ENCODE measurements at regions not wholly inside any gene's neighbourhood (a gene's known extent, or its start where the extent isn't known, plus 50 kb on each side); places are given as distances from the start of the nearest gene placed in this dataset.

DNA sequence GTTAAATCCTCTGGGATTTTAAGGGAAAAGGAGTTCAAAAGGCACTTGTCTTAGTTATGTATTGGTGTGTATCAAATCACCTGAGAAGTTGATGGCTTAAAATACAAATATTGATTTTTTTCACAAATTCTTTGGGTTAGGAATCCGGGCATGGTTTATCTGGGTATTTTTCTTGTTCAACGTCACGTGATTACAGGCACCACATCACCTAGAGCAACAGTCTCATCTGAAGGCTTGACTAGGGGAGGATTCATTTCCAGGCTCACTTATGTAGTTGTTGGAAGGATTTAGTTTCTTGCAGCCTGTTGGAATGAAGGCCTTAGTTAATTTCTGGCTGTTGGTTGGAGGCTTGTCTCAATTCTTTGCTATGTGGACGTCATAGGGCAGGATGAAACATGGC, 326.1 kb downstream of the STIM2 start:
- no peak overlapping the region for H3K9ac ChIP-seq (ENCODE audit: low read depth, low read length)
- no peak overlapping the region for H3K27ac ChIP-seq (ENCODE audit: low read length)
- no peaks in the 10 kb centered on the region for H3K36me3 ChIP-seq (ENCODE audit: insufficient read depth, low read depth, low read length)
- H3K4me3 ChIP-seq (ENCODE audit: low read length), result no peak overlapping the region
- H3K9me3 ChIP-seq (ENCODE audit: insufficient read depth, low read depth, low read length), result no peaks in the 10 kb centered on the region
- H3K27me3 ChIP-seq (ENCODE audit: insufficient read depth, low read length), result no peaks in the 10 kb centered on the region
- no peaks in the 10 kb centered on the region for H3K4me1 ChIP-seq (ENCODE audit: insufficient read depth, low read length)

DNA sequence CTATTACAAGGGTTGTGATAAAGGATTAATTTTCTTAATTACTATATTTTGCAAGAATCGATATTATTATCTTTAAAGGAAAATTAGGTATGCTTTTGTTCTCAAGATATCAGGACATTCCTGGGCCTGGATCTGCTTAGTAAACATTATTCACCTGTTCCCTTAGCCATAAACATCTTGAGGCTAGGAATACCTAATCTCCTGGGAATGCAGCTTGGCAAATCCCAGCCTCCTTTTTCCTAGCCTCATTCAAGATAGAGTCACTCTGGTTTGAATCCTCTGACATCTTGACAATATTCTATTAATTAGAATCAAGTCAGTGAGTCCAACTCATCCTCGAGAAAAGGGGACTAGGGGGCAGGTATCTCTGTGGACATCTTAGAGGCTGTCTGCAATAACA, 327.1 kb downstream of the STIM2 start:
- Histone ChIP-seq H3K36me3 (ENCODE audit: insufficient read depth, low read depth, low read length) (no peaks in the 10 kb centered on the region), H3K4me1 (ENCODE audit: insufficient read depth, low read length) (no peaks in the 10 kb centered on the region), H3K27me3 (ENCODE audit: insufficient read depth, low read length) (no peaks in the 10 kb centered on the region), H3K4me3 (ENCODE audit: low read length) (no peak overlapping the region), H3K9me3 (ENCODE audit: insufficient read depth, low read depth, low read length) (no peaks in the 10 kb centered on the region), H3K9ac (ENCODE audit: low read depth, low read length) (no peak overlapping the region), H3K27ac (ENCODE audit: low read length) (no peak overlapping the region)

DNA sequence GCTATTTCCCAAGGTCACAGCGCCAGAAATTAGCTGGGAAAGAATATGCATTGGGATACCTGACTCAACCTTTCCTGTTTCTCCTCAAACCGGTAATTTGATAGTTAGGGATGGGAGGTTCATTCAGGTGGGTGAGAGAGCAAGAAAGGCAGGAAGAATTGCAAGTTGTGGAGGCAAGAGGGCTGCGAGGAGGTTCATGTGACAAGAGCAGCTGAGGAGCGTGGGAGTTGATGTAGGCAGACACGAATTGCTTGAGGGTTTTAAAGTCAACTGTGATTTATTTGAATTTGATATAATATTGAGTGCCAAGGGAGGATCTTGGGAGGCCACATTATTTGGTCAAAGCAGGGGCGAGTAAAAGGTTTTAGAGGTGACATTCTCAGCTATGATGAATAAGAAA, 329.0 kb downstream of the STIM2 start:
- H3K27me3 ChIP-seq (ENCODE audit: insufficient read depth, low read length), result no peaks in the 10 kb centered on the region
- H3K4me3 ChIP-seq (ENCODE audit: low read length), result no peak overlapping the region
- H3K4me1 ChIP-seq (ENCODE audit: insufficient read depth, low read length), result no peaks in the 10 kb centered on the region
- no peak overlapping the region for H3K27ac ChIP-seq (ENCODE audit: low read length)
- no peak overlapping the region for H3K9ac ChIP-seq (ENCODE audit: low read depth, low read length)
- H3K36me3 ChIP-seq (ENCODE audit: insufficient read depth, low read depth, low read length), result no peaks in the 10 kb centered on the region
- no peaks in the 10 kb centered on the region for H3K9me3 ChIP-seq (ENCODE audit: insufficient read depth, low read depth, low read length)

DNA sequence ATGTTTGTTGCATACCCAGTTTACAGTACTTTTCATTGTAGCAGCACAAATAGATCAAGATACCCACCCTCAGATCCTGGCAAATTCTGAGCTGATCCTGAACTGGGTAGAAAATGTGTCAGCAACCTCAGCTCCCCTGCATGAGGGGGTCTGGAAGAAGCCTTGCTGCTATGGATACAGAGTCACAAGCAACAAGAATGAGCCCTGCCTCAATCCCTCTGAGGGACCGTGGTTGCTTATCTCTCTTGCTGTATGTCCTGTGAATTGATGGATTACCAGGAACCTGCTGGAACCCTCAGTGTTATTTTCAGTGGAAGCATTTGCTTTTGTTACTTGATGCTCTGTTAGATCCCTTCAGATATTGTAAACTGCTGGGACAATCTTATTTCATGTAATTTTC, 331.0 kb downstream of the STIM2 start:
- Histone ChIP-seq H3K27me3 (ENCODE audit: insufficient read depth, low read length) (no peaks in the 10 kb centered on the region), H3K9me3 (ENCODE audit: insufficient read depth, low read depth, low read length) (no peaks in the 10 kb centered on the region), H3K9ac (ENCODE audit: low read depth, low read length) (no peak overlapping the region), H3K36me3 (ENCODE audit: insufficient read depth, low read depth, low read length) (no peaks in the 10 kb centered on the region), H3K4me1 (ENCODE audit: insufficient read depth, low read length) (no peaks in the 10 kb centered on the region), H3K4me3 (ENCODE audit: low read length) (no peak overlapping the region), H3K27ac (ENCODE audit: low read length) (no peak overlapping the region)

DNA sequence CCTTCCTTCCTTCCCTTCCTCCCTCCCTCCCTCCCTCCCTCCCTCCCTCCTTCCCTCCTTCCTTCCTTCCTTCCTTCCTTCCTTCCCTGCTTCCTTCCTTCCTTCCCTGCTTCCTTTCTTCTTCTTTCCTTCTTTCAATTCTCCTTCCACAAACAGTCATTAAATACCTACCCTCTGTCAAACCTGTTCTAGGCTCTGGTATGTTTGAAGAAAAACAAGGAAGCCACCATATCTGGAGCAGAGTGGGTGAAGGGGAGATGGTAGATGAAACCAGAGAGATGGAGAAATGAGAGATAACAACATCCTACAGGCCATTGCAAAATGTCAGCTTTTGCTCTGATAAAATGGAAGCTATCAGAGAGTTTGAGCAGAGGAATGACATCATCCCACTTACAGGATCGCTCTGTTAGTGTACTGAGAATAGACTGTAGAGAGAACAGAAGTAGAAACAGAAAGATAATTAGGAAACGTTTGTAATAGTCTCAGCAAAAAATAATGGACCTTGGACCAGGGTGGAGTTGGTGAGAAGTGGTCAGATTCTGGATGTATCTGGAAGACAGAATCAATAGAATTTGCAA, 334.0 kb downstream of the STIM2 start:
- no peak overlapping the region for H3K9ac ChIP-seq (ENCODE audit: low read depth, low read length)
- no peaks in the 10 kb centered on the region for H3K4me1 ChIP-seq (ENCODE audit: insufficient read depth, low read length)
- H3K27me3 ChIP-seq (ENCODE audit: insufficient read depth, low read length), result no peaks in the 10 kb centered on the region
- H3K36me3 ChIP-seq (ENCODE audit: insufficient read depth, low read depth, low read length), result no peaks in the 10 kb centered on the region
- no peak overlapping the region for H3K4me3 ChIP-seq (ENCODE audit: low read length)
- H3K9me3 ChIP-seq (ENCODE audit: insufficient read depth, low read depth, low read length), result no peaks in the 10 kb centered on the region
- H3K27ac ChIP-seq (ENCODE audit: low read length), result no peak overlapping the region

DNA sequence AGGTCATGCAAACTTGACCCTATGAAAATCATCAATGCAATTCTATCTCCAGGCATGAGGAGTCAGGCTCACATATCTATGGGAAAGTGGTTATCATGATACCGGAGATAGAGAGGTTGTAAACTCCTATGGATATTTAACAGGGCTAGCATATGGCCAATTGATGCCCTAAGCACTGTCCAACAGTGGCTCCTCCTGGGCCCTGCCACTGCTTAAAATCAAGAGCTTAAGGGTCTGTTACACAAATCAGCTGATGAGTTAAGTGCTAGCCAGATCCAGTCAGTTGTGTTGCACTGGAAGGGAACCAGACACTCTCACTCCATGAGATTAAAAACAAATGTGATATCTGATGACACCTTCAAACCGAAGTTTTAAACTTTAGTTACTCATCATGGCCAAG, 337.6 kb downstream of the STIM2 start:
- Histone ChIP-seq H3K4me3 (ENCODE audit: low read length) (no peak overlapping the region), H3K9ac (ENCODE audit: low read depth, low read length) (no peak overlapping the region), H3K27ac (ENCODE audit: low read length) (no peak overlapping the region), H3K36me3 (ENCODE audit: insufficient read depth, low read depth, low read length) (no peaks in the 10 kb centered on the region), H3K4me1 (ENCODE audit: insufficient read depth, low read length) (no peaks in the 10 kb centered on the region), H3K27me3 (ENCODE audit: insufficient read depth, low read length) (no peaks in the 10 kb centered on the region), H3K9me3 (ENCODE audit: insufficient read depth, low read depth, low read length) (no peaks in the 10 kb centered on the region)

DNA sequence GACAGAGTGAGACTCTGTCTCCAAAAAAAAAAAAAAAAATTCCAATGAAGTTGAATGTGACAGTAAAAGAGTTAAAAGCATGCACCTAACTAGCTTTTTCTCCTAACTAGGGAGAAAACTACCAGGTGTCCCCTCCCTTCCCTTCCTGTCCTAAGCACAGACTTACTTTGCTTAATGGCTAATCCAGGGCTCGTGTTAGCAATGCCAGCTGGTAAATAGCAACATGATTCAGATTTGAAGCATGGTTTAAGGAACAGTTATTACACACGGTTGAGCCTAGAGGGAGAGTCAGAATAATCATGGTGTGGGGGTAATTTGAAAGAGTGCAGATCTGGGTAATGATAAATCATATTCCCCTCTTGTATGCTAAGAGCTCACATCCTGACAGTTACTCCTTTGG, 338.3 kb downstream of the STIM2 start:
- H3K4me1 ChIP-seq (ENCODE audit: insufficient read depth, low read length), result no peaks in the 10 kb centered on the region
- no peak overlapping the region for H3K4me3 ChIP-seq (ENCODE audit: low read length)
- H3K36me3 ChIP-seq (ENCODE audit: insufficient read depth, low read depth, low read length), result no peaks in the 10 kb centered on the region
- H3K9ac ChIP-seq (ENCODE audit: low read depth, low read length), result no peak overlapping the region
- no peak overlapping the region for H3K27ac ChIP-seq (ENCODE audit: low read length)
- H3K9me3 ChIP-seq (ENCODE audit: insufficient read depth, low read depth, low read length), result no peaks in the 10 kb centered on the region
- no peaks in the 10 kb centered on the region for H3K27me3 ChIP-seq (ENCODE audit: insufficient read depth, low read length)

DNA sequence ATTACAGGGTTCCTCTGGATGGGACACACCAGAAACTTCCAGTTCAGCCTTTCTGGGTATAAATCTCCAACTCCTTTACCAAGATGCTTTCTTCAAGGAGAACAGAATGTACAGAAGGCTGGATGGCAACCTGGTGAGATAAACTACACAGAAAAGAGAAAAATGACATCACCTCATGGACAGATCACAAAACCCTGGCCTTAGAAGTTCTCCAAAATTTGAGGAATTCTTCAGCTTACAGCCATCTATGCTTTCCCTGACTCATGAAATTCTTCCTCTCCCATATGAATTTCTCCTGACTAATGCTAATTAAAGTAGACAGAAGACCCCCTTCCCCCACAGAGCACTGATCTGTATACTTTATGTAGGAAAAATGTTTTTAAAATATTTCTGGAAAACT, 345.4 kb downstream of the STIM2 start:
- H3K9me3 ChIP-seq (ENCODE audit: insufficient read depth, low read depth, low read length), result no peaks in the 10 kb centered on the region
- no peaks in the 10 kb centered on the region for H3K36me3 ChIP-seq (ENCODE audit: insufficient read depth, low read depth, low read length)
- H3K27me3 ChIP-seq (ENCODE audit: insufficient read depth, low read length), result no peaks in the 10 kb centered on the region
- no peak overlapping the region for H3K9ac ChIP-seq (ENCODE audit: low read depth, low read length)
- no peak overlapping the region for H3K27ac ChIP-seq (ENCODE audit: low read length)
- H3K4me1 ChIP-seq (ENCODE audit: insufficient read depth, low read length), result peaks cover 13% of the 10 kb centered on the region; the same call in 1 of the 2 replicates
- H3K4me3 ChIP-seq (ENCODE audit: low read length), result no peak overlapping the region

DNA sequence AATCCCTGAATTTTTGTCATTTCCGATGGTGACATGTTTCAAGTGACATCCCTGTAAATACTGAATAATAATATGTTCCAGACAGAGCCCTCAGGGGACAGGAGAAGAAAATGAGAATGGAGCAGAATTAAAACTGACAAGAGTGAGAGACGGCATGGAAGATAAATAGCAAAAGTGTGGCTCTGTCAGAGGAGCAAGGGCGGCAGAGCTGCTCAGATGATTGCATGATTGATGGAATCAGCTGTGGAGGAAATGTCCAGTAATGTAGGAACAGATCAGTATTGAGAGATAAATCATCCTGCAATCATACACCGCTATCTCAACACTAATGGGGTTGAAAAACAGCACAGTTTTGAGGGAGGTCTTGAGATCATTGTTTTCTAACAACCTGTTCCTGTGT, 350.3 kb downstream of the STIM2 start:
- Histone ChIP-seq H3K36me3 (ENCODE audit: insufficient read depth, low read depth, low read length) (no peaks in the 10 kb centered on the region), H3K9me3 (ENCODE audit: insufficient read depth, low read depth, low read length) (no peaks in the 10 kb centered on the region), H3K27me3 (ENCODE audit: insufficient read depth, low read length) (no peaks in the 10 kb centered on the region)

DNA sequence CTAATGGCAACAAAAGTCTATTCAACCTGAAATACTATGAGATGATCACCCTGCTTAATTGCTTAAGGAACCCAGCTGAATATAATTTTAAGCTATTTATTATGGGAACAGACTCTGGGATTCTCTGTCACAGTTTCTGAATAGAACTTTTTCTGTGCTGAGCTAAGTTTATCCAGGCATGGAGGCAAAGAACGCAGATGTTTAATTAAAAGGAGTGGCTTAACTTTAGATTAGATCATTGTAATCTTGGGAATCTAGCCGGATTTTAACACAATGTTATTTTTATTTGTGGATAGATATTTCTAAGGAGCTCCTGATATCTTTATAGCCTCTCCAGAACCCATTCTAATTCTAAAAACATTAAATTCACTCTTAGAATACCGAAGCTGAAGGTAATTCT, 353.4 kb downstream of the STIM2 start:
- Histone ChIP-seq H3K9me3 (ENCODE audit: insufficient read depth, low read depth, low read length) (no peaks in the 10 kb centered on the region), H3K36me3 (ENCODE audit: insufficient read depth, low read depth, low read length) (no peaks in the 10 kb centered on the region), H3K27ac (ENCODE audit: low read length) (no peak overlapping the region), H3K9ac (ENCODE audit: low read depth, low read length) (no peak overlapping the region), H3K4me1 (ENCODE audit: insufficient read depth, low read length) (no peaks in the 10 kb centered on the region), H3K4me3 (ENCODE audit: low read length) (no peak overlapping the region), H3K27me3 (ENCODE audit: insufficient read depth, low read length) (no peaks in the 10 kb centered on the region)

More for the DNA sequence above, 350.3 kb downstream of the STIM2 start:
- peaks cover 12% of the 10 kb centered on the region; the same call in 1 of the 2 replicates for H3K4me1 ChIP-seq (ENCODE audit: insufficient read depth, low read length)
- no peak overlapping the region for H3K27ac ChIP-seq (ENCODE audit: low read length)
- no peak overlapping the region for H3K9ac ChIP-seq (ENCODE audit: low read depth, low read length)
- no peak overlapping the region for H3K4me3 ChIP-seq (ENCODE audit: low read length)

DNA sequence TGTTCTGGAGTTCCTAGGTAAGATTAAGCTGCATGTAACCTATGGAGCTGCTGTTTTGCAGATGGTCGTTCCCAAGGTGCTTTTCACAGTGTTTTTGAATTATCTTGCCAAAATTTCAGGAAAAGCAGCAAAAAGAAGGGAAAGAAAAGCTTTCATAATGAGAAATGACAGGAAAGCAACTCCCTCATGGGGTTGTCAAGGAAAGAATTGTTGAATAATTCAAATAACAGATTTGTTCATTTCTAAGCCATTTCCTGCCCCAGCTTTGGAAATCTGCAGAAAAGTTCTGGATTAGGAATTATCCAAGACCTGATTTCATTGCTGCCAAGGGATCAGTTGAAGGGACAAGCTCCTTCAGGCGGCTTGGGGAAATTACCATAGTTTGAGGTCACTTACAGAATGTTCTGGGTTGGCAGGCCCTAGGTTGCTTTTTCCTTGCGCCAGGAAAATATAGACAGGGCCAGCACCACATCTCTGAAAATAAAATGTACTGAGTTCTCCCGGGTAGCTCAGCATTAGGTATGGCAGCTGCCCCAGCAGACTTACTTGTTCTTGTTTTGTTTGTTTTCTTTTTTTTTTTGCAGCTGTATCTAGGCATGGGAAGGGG, 354.7 kb downstream of the STIM2 start:
- no peak overlapping the region for H3K9ac ChIP-seq (ENCODE audit: low read depth, low read length)
- no peak overlapping the region for H3K4me3 ChIP-seq (ENCODE audit: low read length)
- no peaks in the 10 kb centered on the region for H3K4me1 ChIP-seq (ENCODE audit: insufficient read depth, low read length)
- no peaks in the 10 kb centered on the region for H3K36me3 ChIP-seq (ENCODE audit: insufficient read depth, low read depth, low read length)
- no peaks in the 10 kb centered on the region for H3K27me3 ChIP-seq (ENCODE audit: insufficient read depth, low read length)
- no peaks in the 10 kb centered on the region for H3K9me3 ChIP-seq (ENCODE audit: insufficient read depth, low read depth, low read length)
- H3K27ac ChIP-seq (ENCODE audit: low read length), result no peak overlapping the region

DNA sequence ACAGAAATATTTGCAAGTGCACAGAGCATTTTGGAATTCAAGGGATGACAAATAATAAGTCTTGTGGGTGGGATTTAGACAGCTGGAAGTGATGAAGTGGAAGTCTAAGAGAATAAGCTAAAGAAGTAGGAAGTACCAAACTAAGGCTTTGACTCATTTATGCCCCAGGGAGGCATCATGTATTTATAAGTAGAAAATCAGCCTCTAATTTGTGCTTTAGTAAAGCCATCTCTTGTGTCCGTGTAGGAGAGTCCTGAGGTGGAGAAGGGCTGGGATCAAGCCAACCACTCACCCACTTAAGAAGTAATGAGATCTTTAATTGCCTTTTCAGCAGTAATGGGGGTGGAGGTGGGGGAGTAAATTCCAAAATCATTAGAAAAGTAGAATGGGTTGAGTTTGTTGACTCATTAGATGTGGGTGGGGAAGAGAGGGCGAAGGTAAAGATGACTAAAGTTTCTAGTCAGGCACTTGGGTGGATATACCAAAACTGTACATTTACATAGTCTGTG, 356.7 kb downstream of the STIM2 start:
- H3K27ac ChIP-seq (ENCODE audit: low read length), result no peak overlapping the region
- no peaks in the 10 kb centered on the region for H3K27me3 ChIP-seq (ENCODE audit: insufficient read depth, low read length)
- H3K4me3 ChIP-seq (ENCODE audit: low read length), result no peak overlapping the region
- no peaks in the 10 kb centered on the region for H3K9me3 ChIP-seq (ENCODE audit: insufficient read depth, low read depth, low read length)
- H3K9ac ChIP-seq (ENCODE audit: low read depth, low read length), result no peak overlapping the region
- H3K4me1 ChIP-seq (ENCODE audit: insufficient read depth, low read length), result no peaks in the 10 kb centered on the region
- H3K36me3 ChIP-seq (ENCODE audit: insufficient read depth, low read depth, low read length), result no peaks in the 10 kb centered on the region

Measured in iPS-20b (cell line).